ENCODE measurements at regions not wholly inside any gene's neighbourhood (a gene's known extent, or its start where the extent isn't known, plus 50 kb on each side); places are given as distances from the start of the nearest gene placed in this dataset.

- DNase-seq: no peak
These were observed 398.3 kb downstream of the PRDM5 start for GRCh38 chr4:120524237-120524636.

- DNase-seq: no peak
These were observed 401.8 kb downstream of the PRDM5 start for GRCh38 chr4:120520761-120521160.

GRCh38 chr4:120517966-120518365, 404.6 kb downstream of the PRDM5 start:
- DNase-seq: no peak

- no peak for DNase-seq
These were observed 412.8 kb downstream of the PRDM5 start for GRCh38 chr4:120509719-120510118.

- DNase-seq: no peak
These were observed 413.3 kb downstream of the PRDM5 start for GRCh38 chr4:120509222-120509621.

GRCh38 chr4:120508036-120508435, 414.5 kb downstream of the PRDM5 start:
- DNase-seq: no peak

GRCh38 chr4:120506536-120506935, 416.0 kb downstream of the PRDM5 start:
- no peak for DNase-seq

GRCh38 chr4:120498678-120499077, 423.8 kb downstream of the PRDM5 start:
- no peak for DNase-seq

GRCh38 chr4:120491481-120491880, 424.8 kb upstream of the MAD2L1 start:
- no peak for DNase-seq

- no peak for DNase-seq
These were observed 415.1 kb upstream of the MAD2L1 start for GRCh38 chr4:120481756-120482155.

- peak in 2 of 3 experiments; percentile 32 to 87 for DNase-seq
These were observed 405.9 kb upstream of the MAD2L1 start for GRCh38 chr4:120472447-120473131.

GRCh38 chr4:120466429-120466828, 399.8 kb upstream of the MAD2L1 start:
- DNase-seq: no peak

- no peak for DNase-seq
These were observed 388.1 kb upstream of the MAD2L1 start for GRCh38 chr4:120454788-120455187.

- DNase-seq: no peak
These were observed 385.9 kb upstream of the MAD2L1 start for GRCh38 chr4:120452536-120452935.

- no peak for DNase-seq
These were observed 385.4 kb upstream of the MAD2L1 start for GRCh38 chr4:120452001-120452400.

- DNase-seq: no peak
These were observed 381.1 kb upstream of the MAD2L1 start for GRCh38 chr4:120447774-120448173.

- DNase-seq: no peak
These were observed 379.5 kb upstream of the MAD2L1 start for GRCh38 chr4:120446051-120446567.

GRCh38 chr4:120445186-120445585, 378.5 kb upstream of the MAD2L1 start:
- no peak for DNase-seq

GRCh38 chr4:120443116-120443515, 376.5 kb upstream of the MAD2L1 start:
- DNase-seq: no peak

GRCh38 chr4:120440730-120441129, 374.1 kb upstream of the MAD2L1 start:
- DNase-seq: no peak

- DNase-seq: peak in 1 of 3 experiments; percentile 9
These were observed 368.5 kb upstream of the MAD2L1 start for GRCh38 chr4:120435179-120435578.

- no peak for DNase-seq
These were observed 368.1 kb upstream of the MAD2L1 start for GRCh38 chr4:120434756-120435155.

GRCh38 chr4:120432301-120432860, 365.7 kb upstream of the MAD2L1 start:
- DNase-seq: no peak

- no peak for DNase-seq
These were observed 364.5 kb upstream of the MAD2L1 start for GRCh38 chr4:120431180-120431579.

GRCh38 chr4:120418146-120418545, 351.5 kb upstream of the MAD2L1 start:
- no peak for DNase-seq

Data from NCI-H1417 (cell line).